HepG2 (cell line): ENCODE measurements at regions not wholly inside any gene's neighbourhood (a gene's known extent, or its start where the extent isn't known, plus 50 kb on each side); places are given as distances from the start of the nearest gene placed in this dataset.

Experiments used
- ATAC-seq: fragments of 200-7000 bp; cut with Tn5 transposase; 3 replicates; pipeline ENCODE4 v1.9.1; 2020; ENCODE audit warnings: mild to moderate bottlenecking, moderate library complexity
- BruUV-seq: library from RNA; stranded (reverse); fragments of 400-500 nt; replicated peaks from 2 replicates; lab custom pipeline; 2021; lab: Mats Ljungman, UMichigan
- CTCF ChIA-PET: fragments of 300-600 bp; formaldehyde crosslinking; extraction: SDS; loops from one replicate; lab custom pipeline; 2021; ENCODE audit warnings: low total read pairs, inconsistent platforms, low intra/inter-chr PET ratio; lab: Yijun Ruan, JAX
- POLR2A ChIA-PET: fragments of 350-600 bp; sonication (Branson Sonifier 250); formaldehyde crosslinking; loops from one replicate; lab custom pipeline; 2020; ENCODE audit warnings: antibody characterized with exemption, inconsistent platforms; lab: Yijun Ruan, JAX
- DNase-seq: peaks from one replicate; pipeline ENCODE4 v3.0.0-alpha.2; 2015; ENCODE audit warnings: low spot score
- FAIRE-seq: peaks from 3 replicates; lab custom pipeline; 2011; peaks lifted over from hg19 to GRCh38; lab: Jason Lieb, UNC
- H2AFZ ChIP-seq: one replicate; pipeline ENCODE4 v1.6.1; 2011; ENCODE audit warnings: low read length, inconsistent platforms
- H3K27ac ChIP-seq: fragments of 300-600 bp; 3 replicates; pipeline ENCODE4 v1.8.0; 2011; ENCODE audit warnings: mixed run types, mild to moderate bottlenecking, mixed read lengths, low read length, inconsistent platforms; ENCODE audit not compliant: insufficient read depth; ENCODE audit errors: extremely low read length
- H3K27me3 ChIP-seq, 2 experiments: fragments of 200-600 bp in 1 of 2; 2 replicates in 1 of 2; 3 replicates in 1 of 2; pipeline versions ENCODE4 v1.6.0 to v1.8.0; 2011; ENCODE audit warnings: low read length in 2 of 2, mild to moderate bottlenecking in 2 of 2, moderate library complexity in 2 of 2, inconsistent platforms in 1 of 2; ENCODE audit not compliant: insufficient read depth in 2 of 2, control insufficient read depth in 1 of 2
- H3K36me3 ChIP-seq, 2 experiments: fragments of 200-600 bp in 1 of 2; replicated peaks in 1 of 2; 2 replicates in 1 of 2; 3 replicates in 1 of 2; pipeline versions ENCODE4 v1.5.1 to v1.8.0; 2011; ENCODE audit warnings: low read length in 2 of 2, inconsistent platforms in 1 of 2; ENCODE audit not compliant: insufficient read depth in 2 of 2, control insufficient read depth in 1 of 2
- H3K4me1 ChIP-seq: 2 replicates; pipeline ENCODE4 v1.5.1; 2012; ENCODE audit warnings: low read length, inconsistent platforms; ENCODE audit not compliant: insufficient read depth
- H3K4me2 ChIP-seq: 2 replicates; pipeline ENCODE4 v1.6.0; 2011; ENCODE audit warnings: low read depth, low read length, inconsistent platforms
- H3K4me3 ChIP-seq, 3 experiments: fragments of 200-600 bp in 1 of 3; sonication (generic), shearing (Covaris generic) in 1 of 3; replicated peaks in 1 of 3; 2 replicates each; pipeline ENCODE4 v1.5.1; 2011 to 2016; ENCODE audit warnings: low read length in 3 of 3, inconsistent platforms in 2 of 3, low read depth in 2 of 3, mild to moderate bottlenecking in 2 of 3, control low read depth in 1 of 3, mixed read lengths in 1 of 3; ENCODE audit not compliant: insufficient read depth in 1 of 3
- H3K79me2 ChIP-seq: one replicate; pipeline ENCODE4 v1.6.1; 2011; ENCODE audit warnings: low read length, inconsistent platforms; ENCODE audit not compliant: insufficient read depth
- H3K9ac ChIP-seq: 2 replicates; pipeline ENCODE4 v1.6.0; 2011; ENCODE audit warnings: mild to moderate bottlenecking, low read depth, low read length, inconsistent platforms; ENCODE audit not compliant: insufficient read depth
- H3K9me3 ChIP-seq: 2 replicates; pipeline ENCODE4 v1.5.1; 2012; ENCODE audit warnings: mild to moderate bottlenecking, low read length
- H4K20me1 ChIP-seq: 2 replicates; pipeline ENCODE4 v1.6.0; 2011; ENCODE audit warnings: inconsistent platforms, mild to moderate bottlenecking, low read length, moderate library complexity; ENCODE audit not compliant: insufficient read depth
- ASH2L ChIP-seq: fragments of 300-600, 200-600 bp; sonication (generic); IDR thresholded peaks from 2 replicates; pipeline ENCODE4 v1.7.0; 2017; ENCODE audit warnings: low read depth, mild to moderate bottlenecking, moderate library complexity, mixed read lengths, low read length; ENCODE audit not compliant: insufficient read length
- ETV6 ChIP-seq: sonication (generic); formaldehyde crosslinking; conservative IDR thresholded peaks from 2 replicates; pipeline ENCODE4 v1.4.0; 2020; ENCODE audit warnings: missing genetic modification reagents
- HNRNPL ChIP-seq: fragments of 200-400 bp; formaldehyde crosslinking; IDR thresholded peaks from 2 replicates; pipeline ENCODE4 v1.6.1; 2017; ENCODE audit warnings: mild to moderate bottlenecking, low read depth, low read length
- MAFF ChIP-seq: IDR thresholded peaks from 2 replicates; pipeline ENCODE4 v1.6.1; 2011; ENCODE audit warnings: low read depth, low read length, improper control_type of control experiment
- MAFK ChIP-seq, 2 experiments: IDR thresholded peaks in 1 of 2; conservative IDR thresholded peaks in 1 of 2; 2 replicates each; pipeline ENCODE4 v1.6.1; 2011; ENCODE audit warnings: improper control_type of control experiment in 2 of 2, low read length in 2 of 2
- NFATC3 ChIP-seq: sonication (generic); formaldehyde crosslinking; IDR thresholded peaks from 2 replicates; pipeline ENCODE4 v1.5.1; 2020; ENCODE audit warnings: mild to moderate bottlenecking, missing genetic modification reagents
- ZNF746 ChIP-seq: sonication (generic); formaldehyde crosslinking; IDR thresholded peaks from 2 replicates; pipeline ENCODE4 v1.8.0; 2022; ENCODE audit warnings: mild to moderate bottlenecking, missing genetic modification reagents
- ZNF879 ChIP-seq: sonication (generic); formaldehyde crosslinking; IDR thresholded peaks from 2 replicates; pipeline ENCODE4 v1.8.1; 2023; ENCODE audit warnings: missing genetic modification reagents
- WGBS: methylation state at CpG from one replicate; pipeline ENCODE4 v1.1.6; 2017; ENCODE audit warnings: low lambda C conversion rate; 5-methylcytosine and 5-hydroxymethylcytosine counted together
- in situ Hi-C: cut with HindIII; loops from 2 replicates; pipeline ENCODE4 v1.10.0; 2017; ENCODE audit warnings: low pct_unique_long_range_greater_than_20kb; ENCODE audit not compliant: extremely low pct_ligation_motif_present
- intact Hi-C: fragments of 100-400 bp; cut with micrococcal nuclease; formaldehyde crosslinking; loops from one replicate; pipeline ENCODE4 v1.10.0; 2022; ENCODE audit not compliant: unreplicated experiment

GRCh38 chr1:39103328-39104157 lies 77.4 kb downstream of the NDUFS5 start:
- Histone ChIP-seq H3K9me3 (no peaks in the 10 kb centered on the region), H3K27ac (no peak overlapping the region), H3K36me3 (no peaks in the 10 kb centered on the region), H3K4me2 (no peak overlapping the region), H3K79me2 (peaks cover 21% of the 10 kb centered on the region), H3K4me1 (peaks cover 42% of the 10 kb centered on the region), H4K20me1 (no peaks in the 10 kb centered on the region), H2AFZ (no peak overlapping the region), H3K27me3 (no peaks in the 10 kb centered on the region), H3K4me3 (no peak overlapping the region), H3K9ac (no peak overlapping the region)
- ChIA-PET POLR2A (interaction anchor here (1.1 kb wide), 1 partner anchor 29 kb away, joined by 4 read pairs; no protein-coding TSS in a partner anchor), CTCF (interaction anchor here (1.6 to 2.2 kb wide), 3 partner anchors 80 to 155 kb away, joined by 9 to 26 read pairs (median 15); no protein-coding TSS in a partner anchor)
- intact Hi-C loops (no loop called here), in situ Hi-C loops (loop anchor here (5.0 kb wide), 2 partner anchors 89 to 154 kb away; no protein-coding TSS in a partner anchor)
- TF ChIP-seq MAFF (peak; percentile 35; the same call in 1 of the 2 replicates), ASH2L (no peak), ZNF746 (CRISPR knock-in tag) (no peak), HNRNPL (no peak), ZNF879 (CRISPR knock-in tag) (no peak), MAFK (conservative IDR thresholded peaks at IDR 0.05 in 1 of 2, IDR thresholded peaks at IDR 0.05 in 1 of 2; ENCODE audit: low read length in 2 of 2) (peak in 1 of 2 experiments; percentile 43; a peak in 2 of 4 replicates), ETV6 (CRISPR knock-in tag) (no peak), NFATC3 (CRISPR knock-in tag) (no peak)
- DNase-seq: no peak
- FAIRE-seq: no peak
- ATAC-seq: no peak
- WGBS: 89% methylated on average over 6 of the region's 6 CpGs
- no TSS peak for BruUV-seq
